Activated CD8-positive, alpha-beta T cell treated with anti-CD3 and anti-CD28 coated beads for 36 hours (primary cell): ENCODE measurements at regions not wholly inside any gene's neighbourhood (a gene's known extent, or its start where the extent isn't known, plus 50 kb on each side); places are given as distances from the start of the nearest gene placed in this dataset.

Experiments used
- ATAC-seq: fragments of 200-7000 bp; cut with Tn5 transposase; one replicate; pipeline ENCODE4 v1.10.0; 2021; ENCODE audit warnings: mild to moderate bottlenecking, moderate library complexity
- CTCF ChIA-PET: fragments of 350-600 bp; sonication (Branson Sonifier 250); formaldehyde crosslinking; loops from one replicate; lab custom pipeline; 2021; ENCODE audit warnings: antibody characterized with exemption; lab: Charles Lee
- POLR2A ChIA-PET: fragments of 350-600 bp; sonication (Branson Sonifier 250); formaldehyde crosslinking; loops from one replicate; lab custom pipeline; 2021; ENCODE audit warnings: antibody characterized with exemption; lab: Charles Lee
- DNase-seq: peaks from one replicate; pipeline ENCODE4 v3.0.0-alpha.2; 2020
- H3K27ac Mint-ChIP-seq: one replicate; pipeline ENCODE4 v1.8.0; 2021; ENCODE audit warnings: mild to moderate bottlenecking, mixed read lengths
- H3K27me3 Mint-ChIP-seq: one replicate; pipeline ENCODE4 v1.8.0; 2021; ENCODE audit warnings: mixed read lengths
- H3K36me3 Mint-ChIP-seq: one replicate; pipeline ENCODE4 v1.8.0; 2021; ENCODE audit warnings: low read depth, mixed read lengths
- H3K4me1 Mint-ChIP-seq: one replicate; pipeline ENCODE4 v1.8.0; 2021; ENCODE audit warnings: low read depth, mixed read lengths
- H3K4me3 Mint-ChIP-seq: one replicate; pipeline ENCODE4 v1.8.0; 2021; ENCODE audit warnings: mild to moderate bottlenecking, moderate library complexity, mixed read lengths
- H3K9me3 Mint-ChIP-seq: one replicate; pipeline ENCODE4 v1.8.0; 2021; ENCODE audit warnings: mixed read lengths
- CTCF ChIP-seq: fragments of 200-600 bp; IDR thresholded peaks from one replicate; pipeline ENCODE4 v1.8.0; 2022; ENCODE audit warnings: antibody characterized with exemption, mild to moderate bottlenecking
- intact Hi-C: fragments of 100-400 bp; cut with micrococcal nuclease; formaldehyde crosslinking; loops from one replicate; pipeline ENCODE4 v1.10.0; 2022

GRCh38 chr3:72597043-72597442 lies 251.2 kb downstream of the SHQ1 start:
- CTCF ChIA-PET, result no interaction called here
- Mint-ChIP-seq H3K4me3 (no peak overlapping the region), H3K27ac (no peak overlapping the region), H3K4me1 (no peaks in the 10 kb centered on the region), H3K27me3 (no peaks in the 10 kb centered on the region), H3K36me3 (no peaks in the 10 kb centered on the region), H3K9me3 (no peaks in the 10 kb centered on the region)
- intact Hi-C loops, result no loop called here
- ATAC-seq, result no peak
- POLR2A ChIA-PET, result no interaction called here
- no peak for TF ChIP-seq CTCF
- no peak for DNase-seq

- DNase-seq (no peak), ATAC-seq (no peak)
- no peak for TF ChIP-seq CTCF
- ChIA-PET CTCF (no interaction called here), POLR2A (no interaction called here)
- no peak overlapping the region for H3K27ac Mint-ChIP-seq
- no peaks in the 10 kb centered on the region for H3K9me3 Mint-ChIP-seq
- no peaks in the 10 kb centered on the region for H3K27me3 Mint-ChIP-seq
- H3K4me3 Mint-ChIP-seq, result no peak overlapping the region
- H3K4me1 Mint-ChIP-seq, result no peaks in the 10 kb centered on the region
- intact Hi-C loops, result no loop called here
- H3K36me3 Mint-ChIP-seq, result no peaks in the 10 kb centered on the region
These were observed 252.2 kb downstream of the SHQ1 start for GRCh38 chr3:72595927-72596610.

GRCh38 chr3:72595376-72595775 lies 252.9 kb downstream of the SHQ1 start:
- no peak for TF ChIP-seq CTCF
- POLR2A ChIA-PET, result no interaction called here
- ATAC-seq (no peak), DNase-seq (no peak)
- Mint-ChIP-seq H3K9me3 (no peaks in the 10 kb centered on the region), H3K4me3 (no peak overlapping the region), H3K27me3 (no peaks in the 10 kb centered on the region), H3K27ac (no peak overlapping the region), H3K4me1 (no peaks in the 10 kb centered on the region), H3K36me3 (no peaks in the 10 kb centered on the region)
- intact Hi-C loops, result no loop called here
- CTCF ChIA-PET, result no interaction called here

GRCh38 chr3:72594615-72595215 lies 253.5 kb downstream of the SHQ1 start:
- H3K36me3 Mint-ChIP-seq, result no peaks in the 10 kb centered on the region
- POLR2A ChIA-PET, result interaction anchor here (0.6 kb wide), 1 partner anchor 150 kb away, joined by 3 read pairs; no protein-coding TSS in a partner anchor

More at GRCh38 chr3:72594615-72595215, 253.5 kb downstream of the SHQ1 start:
- no peak for DNase-seq
- ATAC-seq, result no peak
- CTCF ChIA-PET, result no interaction called here
- H3K27me3 Mint-ChIP-seq, result no peaks in the 10 kb centered on the region
- no peaks in the 10 kb centered on the region for H3K9me3 Mint-ChIP-seq
- intact Hi-C loops, result no loop called here
- no peak overlapping the region for H3K27ac Mint-ChIP-seq
- no peak overlapping the region for H3K4me3 Mint-ChIP-seq
- H3K4me1 Mint-ChIP-seq, result no peaks in the 10 kb centered on the region
- TF ChIP-seq CTCF, result no peak
